Lower lobe of right lung (tissue), 2 donors: ENCODE measurements at regions not wholly inside any gene's neighbourhood (a gene's known extent, or its start where the extent isn't known, plus 50 kb on each side); places are given as distances from the start of the nearest gene placed in this dataset.

Experiments
- ATAC-seq, 2 donors: fragments of 200-7000 bp; cut with Tn5 transposase; one replicate each; pipeline ENCODE4 v1.9.1; 2020 to 2022; ENCODE audit warnings: mild to moderate bottlenecking in 2 of 2, moderate library complexity in 2 of 2
- DNase-seq: peaks from one replicate; pipeline ENCODE4 v3.0.0-alpha.2; 2020
- H3K27ac ChIP-seq: fragments of 200-600 bp; one replicate; pipeline ENCODE4 v1.8.0; 2022
- H3K27me3 ChIP-seq: fragments of 200-600 bp; one replicate; pipeline ENCODE4 v1.8.0; 2022; ENCODE audit warnings: low read depth
- H3K36me3 ChIP-seq: fragments of 200-600 bp; one replicate; pipeline ENCODE4 v1.8.0; 2022; ENCODE audit warnings: mild to moderate bottlenecking
- H3K4me1 ChIP-seq: fragments of 200-600 bp; one replicate; pipeline ENCODE4 v1.8.0; 2022
- H3K4me3 ChIP-seq: fragments of 200-600 bp; one replicate; pipeline ENCODE4 v1.8.0; 2022; ENCODE audit warnings: mild to moderate bottlenecking
- H3K9me3 ChIP-seq: fragments of 200-600 bp; one replicate; pipeline ENCODE4 v1.8.0; 2022
- CTCF ChIP-seq: fragments of 200-600 bp; IDR thresholded peaks from one replicate; pipeline ENCODE4 v1.8.0; 2022; ENCODE audit warnings: antibody characterized with exemption, mild to moderate bottlenecking
- intact Hi-C: fragments of 100-400 bp; cut with DNase I; formaldehyde crosslinking; loops from one replicate; pipeline ENCODE4 v1.11.0; 2022
- donor health status: DM: no; HTN: yes; CAD: no; lungs with severe emphysema.

- Histone ChIP-seq H3K36me3 (no peaks in the 10 kb centered on the region), H3K4me1 (no peaks in the 10 kb centered on the region), H3K9me3 (no peaks in the 10 kb centered on the region), H3K27me3 (no peaks in the 10 kb centered on the region), H3K27ac (no peak overlapping the region), H3K4me3 (no peak overlapping the region)
- intact Hi-C loops: no loop called here
- TF ChIP-seq CTCF: no peak
- DNase-seq: no peak
- ATAC-seq: no peak
Measured at GRCh38 chr2:164155558-164155957, 419.8 kb upstream of the FIGN start.

GRCh38 chr2:164151522-164151921 is 415.7 kb upstream of the FIGN start:
- Histone ChIP-seq H3K27me3 (no peaks in the 10 kb centered on the region), H3K27ac (no peak overlapping the region), H3K4me3 (no peak overlapping the region), H3K9me3 (no peaks in the 10 kb centered on the region), H3K4me1 (no peaks in the 10 kb centered on the region), H3K36me3 (no peaks in the 10 kb centered on the region)
- ATAC-seq: no peak
- no peak for DNase-seq
- TF ChIP-seq CTCF: no peak
- intact Hi-C loops: no loop called here

- no peaks in the 10 kb centered on the region for H3K9me3 ChIP-seq
- H3K4me1 ChIP-seq: no peaks in the 10 kb centered on the region
- TF ChIP-seq CTCF: no peak
- intact Hi-C loops: no loop called here
- ATAC-seq: no peak
- H3K27me3 ChIP-seq: no peaks in the 10 kb centered on the region
- no peaks in the 10 kb centered on the region for H3K36me3 ChIP-seq
- DNase-seq: no peak
- H3K4me3 ChIP-seq: no peak overlapping the region
- no peak overlapping the region for H3K27ac ChIP-seq
Measured at GRCh38 chr2:164150604-164151003, 414.8 kb upstream of the FIGN start.

- no peak overlapping the region for H3K27ac ChIP-seq
- no peaks in the 10 kb centered on the region for H3K9me3 ChIP-seq
- H3K4me1 ChIP-seq: no peaks in the 10 kb centered on the region
- no peak for ATAC-seq
- TF ChIP-seq CTCF: no peak
- intact Hi-C loops: no loop called here
- H3K4me3 ChIP-seq: no peak overlapping the region
- no peaks in the 10 kb centered on the region for H3K27me3 ChIP-seq
- H3K36me3 ChIP-seq: no peaks in the 10 kb centered on the region
- no peak for DNase-seq
Measured at GRCh38 chr2:164146441-164146840, 410.6 kb upstream of the FIGN start.

GRCh38 chr2:164145093-164145987 is 409.5 kb upstream of the FIGN start:
- H3K4me1 ChIP-seq: no peaks in the 10 kb centered on the region
- intact Hi-C loops: no loop called here
- no peak overlapping the region for H3K4me3 ChIP-seq
- ATAC-seq: no peak
- TF ChIP-seq CTCF: no peak
- no peaks in the 10 kb centered on the region for H3K27me3 ChIP-seq
- H3K9me3 ChIP-seq: no peaks in the 10 kb centered on the region
- DNase-seq: no peak
- H3K36me3 ChIP-seq: no peaks in the 10 kb centered on the region
- no peak overlapping the region for H3K27ac ChIP-seq
